ENCODE measurements at regions not wholly inside any gene's neighbourhood (a gene's known extent, or its start where the extent isn't known, plus 50 kb on each side); places are given as distances from the start of the nearest gene placed in this dataset.

GRCh38 chr1:71270394-71270915 is 189.6 kb upstream of the ZRANB2 start:
- no peaks in the 10 kb centered on the region for H3K36me3 ChIP-seq (replicated peaks in 1 of 2; ENCODE audit: control insufficient read depth in 1 of 2, insufficient read depth in 2 of 2, low read length in 1 of 2)
- no peaks in the 10 kb centered on the region for H3K4me1 ChIP-seq (ENCODE audit: control insufficient read depth in 1 of 2, insufficient read depth in 2 of 2, low read depth in 1 of 2, low read length in 1 of 2)
- no peak overlapping the region for H2AFZ ChIP-seq (ENCODE audit: low read depth)
- no peak overlapping the region for H3K27ac ChIP-seq (ENCODE audit: low read depth in 2 of 2, low read length in 1 of 2)
- 28% methylated on average over 5 of the region's 8 CpGs for WGBS (ENCODE audit: low lambda C conversion rate)
- no peaks in the 10 kb centered on the region for H4K20me1 ChIP-seq (ENCODE audit: insufficient read depth)
- H3K4me2 ChIP-seq, result no peak overlapping the region
- no peak overlapping the region for H3K9ac ChIP-seq
- ChIA-PET CTCF (interaction anchor here (0.5 to 0.6 kb wide), 2 partner anchors 141 to 169 kb away, joined by 3 read pairs; no protein-coding TSS in a partner anchor), POLR2A (no interaction called here)
- no peaks in the 10 kb centered on the region for H3K79me2 ChIP-seq (ENCODE audit: insufficient read depth)
- TF ChIP-seq MEF2A (IDR thresholded peaks at IDR 0.05; ENCODE audit: borderline replicate concordance, low read depth) (no peak), SIN3A (IDR thresholded peaks at IDR 0.05; ENCODE audit: borderline replicate concordance, low read depth, low read length) (no peak), FOSL2 (IDR thresholded peaks at IDR 0.05; ENCODE audit: borderline replicate concordance, low read depth) (no peak), RXRA (IDR thresholded peaks at IDR 0.05; ENCODE audit: borderline replicate concordance, low read depth) (no peak), EZH2phosphoT487 (IDR thresholded peaks at IDR 0.05; ENCODE audit: borderline replicate concordance, low read depth) (no peak), NRF1 (IDR thresholded peaks at IDR 0.05; ENCODE audit: low read depth, low read length) (no peak), TEAD4 (IDR thresholded peaks at IDR 0.05; ENCODE audit: borderline replicate concordance, insufficient read depth) (no peak), TAF1 (IDR thresholded peaks at IDR 0.05; ENCODE audit: borderline replicate concordance, low read depth, low read length) (no peak), GATA2 (CRISPR knock-in tag; IDR thresholded peaks at IDR 0.05) (no peak), ZBTB33 (IDR thresholded peaks at IDR 0.05; ENCODE audit: borderline replicate concordance, low read depth) (no peak), EP300 (IDR thresholded peaks at IDR 0.05; ENCODE audit: borderline replicate concordance in 1 of 2, low read depth in 1 of 2, low read length in 1 of 2) (no peak), NFIC (IDR thresholded peaks at IDR 0.05; ENCODE audit: borderline replicate concordance) (no peak), MXI1 (IDR thresholded peaks at IDR 0.05; ENCODE audit: low read depth, low read length) (no peak), POLR2AphosphoS5 (IDR thresholded peaks at IDR 0.05; ENCODE audit: low read depth, low read length) (no peak), GABPA (IDR thresholded peaks at IDR 0.05; ENCODE audit: low read depth) (no peak), RFX5 (IDR thresholded peaks at IDR 0.05; ENCODE audit: low read length) (no peak), USF2 (IDR thresholded peaks at IDR 0.05; ENCODE audit: borderline replicate concordance, low read depth, low read length) (no peak)
- TF ChIP-seq, protein P1, sequence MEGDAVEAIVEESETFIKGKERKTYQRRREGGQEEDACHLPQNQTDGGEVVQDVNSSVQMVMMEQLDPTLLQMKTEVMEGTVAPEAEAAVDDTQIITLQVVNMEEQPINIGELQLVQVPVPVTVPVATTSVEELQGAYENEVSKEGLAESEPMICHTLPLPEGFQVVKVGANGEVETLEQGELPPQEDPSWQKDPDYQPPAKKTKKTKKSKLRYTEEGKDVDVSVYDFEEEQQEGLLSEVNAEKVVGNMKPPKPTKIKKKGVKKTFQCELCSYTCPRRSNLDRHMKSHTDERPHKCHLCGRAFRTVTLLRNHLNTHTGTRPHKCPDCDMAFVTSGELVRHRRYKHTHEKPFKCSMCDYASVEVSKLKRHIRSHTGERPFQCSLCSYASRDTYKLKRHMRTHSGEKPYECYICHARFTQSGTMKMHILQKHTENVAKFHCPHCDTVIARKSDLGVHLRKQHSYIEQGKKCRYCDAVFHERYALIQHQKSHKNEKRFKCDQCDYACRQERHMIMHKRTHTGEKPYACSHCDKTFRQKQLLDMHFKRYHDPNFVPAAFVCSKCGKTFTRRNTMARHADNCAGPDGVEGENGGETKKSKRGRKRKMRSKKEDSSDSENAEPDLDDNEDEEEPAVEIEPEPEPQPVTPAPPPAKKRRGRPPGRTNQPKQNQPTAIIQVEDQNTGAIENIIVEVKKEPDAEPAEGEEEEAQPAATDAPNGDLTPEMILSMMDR (IDR thresholded peaks at IDR 0.05), result no peak
- TF ChIP-seq, protein P2, sequence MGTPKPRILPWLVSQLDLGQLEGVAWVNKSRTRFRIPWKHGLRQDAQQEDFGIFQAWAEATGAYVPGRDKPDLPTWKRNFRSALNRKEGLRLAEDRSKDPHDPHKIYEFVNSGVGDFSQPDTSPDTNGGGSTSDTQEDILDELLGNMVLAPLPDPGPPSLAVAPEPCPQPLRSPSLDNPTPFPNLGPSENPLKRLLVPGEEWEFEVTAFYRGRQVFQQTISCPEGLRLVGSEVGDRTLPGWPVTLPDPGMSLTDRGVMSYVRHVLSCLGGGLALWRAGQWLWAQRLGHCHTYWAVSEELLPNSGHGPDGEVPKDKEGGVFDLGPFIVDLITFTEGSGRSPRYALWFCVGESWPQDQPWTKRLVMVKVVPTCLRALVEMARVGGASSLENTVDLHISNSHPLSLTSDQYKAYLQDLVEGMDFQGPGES (IDR thresholded peaks at IDR 0.05; ENCODE audit: low read depth, low read length), result no peak
- no peaks in the 10 kb centered on the region for H3K27me3 ChIP-seq (ENCODE audit: insufficient read depth)
- H3K9me2 ChIP-seq, result no peaks in the 10 kb centered on the region
- H3K4me3 ChIP-seq (ENCODE audit: low read depth in 2 of 2, low read length in 1 of 2), result no peak overlapping the region
- no peaks in the 10 kb centered on the region for H3F3A ChIP-seq (replicated peaks; ENCODE audit: insufficient read depth)
- DNase-seq, result no peak
- no peaks in the 10 kb centered on the region for H3K9me3 ChIP-seq
